ENCODE measurements at regions not wholly inside any gene's neighbourhood (a gene's known extent, or its start where the extent isn't known, plus 50 kb on each side); places are given as distances from the start of the nearest gene placed in this dataset.

- TF ChIP-seq CTCF (conservative IDR thresholded peaks at IDR 0.05; ENCODE audit: low read length) = no peak
- H3K4me3 ChIP-seq (ENCODE audit: low read length) = no peak overlapping the region
- DNase-seq (ENCODE audit: low read depth) = no peak
These were observed 995.2 kb downstream of the ANKRD7 start for GRCh38 chr7:119219663-119220062.

- DNase-seq (ENCODE audit: low read depth) = no peak
- no peak for TF ChIP-seq CTCF (conservative IDR thresholded peaks at IDR 0.05; ENCODE audit: low read length)
- H3K4me3 ChIP-seq (ENCODE audit: low read length) = no peak overlapping the region
These were observed 999.4 kb downstream of the ANKRD7 start for GRCh38 chr7:119223930-119224329.

GRCh38 chr7:119228482-119228881 lies 1004.0 kb downstream of the ANKRD7 start:
- no peak for TF ChIP-seq CTCF (conservative IDR thresholded peaks at IDR 0.05; ENCODE audit: low read length)
- no peak for DNase-seq (ENCODE audit: low read depth)
- H3K4me3 ChIP-seq (ENCODE audit: low read length) = no peak overlapping the region

DNA sequence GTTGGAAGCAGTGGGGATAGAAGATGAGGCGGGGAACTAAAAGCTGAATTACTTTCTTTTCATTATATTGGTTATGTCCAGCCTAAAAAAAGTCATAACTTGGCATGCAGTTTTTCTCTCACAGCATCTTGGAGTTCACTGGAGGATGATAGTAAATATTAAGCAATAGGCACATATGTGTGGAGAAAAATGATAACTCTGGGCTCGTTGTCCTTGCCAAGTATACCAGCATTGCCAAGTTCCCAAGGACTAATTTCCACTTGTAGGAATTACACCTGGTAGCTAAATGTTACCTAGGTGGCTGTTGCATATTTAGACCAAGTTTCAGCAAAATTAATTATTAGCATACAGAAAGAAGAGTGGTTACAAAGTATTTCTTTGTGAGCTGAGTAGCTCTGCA lies 1007.6 kb downstream of the ANKRD7 start:
- no peak overlapping the region for H3K4me3 ChIP-seq (ENCODE audit: low read length)
- DNase-seq (ENCODE audit: low read depth) = no peak
- no peak for TF ChIP-seq CTCF (conservative IDR thresholded peaks at IDR 0.05; ENCODE audit: low read length)

DNA sequence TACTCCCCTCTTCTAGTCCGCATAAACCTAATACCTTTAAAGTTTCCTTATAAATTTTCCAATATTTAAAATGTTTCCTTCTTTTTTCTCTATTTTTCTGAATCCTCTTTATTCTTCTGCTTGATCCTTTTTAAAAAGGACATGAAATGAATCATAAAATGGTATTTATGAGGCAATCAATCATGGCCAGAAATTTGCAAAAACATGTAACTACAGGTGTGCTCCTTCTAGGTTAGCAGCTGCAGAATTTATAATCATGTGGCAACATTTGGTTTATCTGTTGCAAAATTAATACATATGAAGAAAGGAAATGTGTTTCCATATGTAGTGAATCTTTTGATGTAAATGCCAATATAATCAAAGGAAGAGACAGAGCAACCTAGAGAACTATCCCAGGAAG lies 1008.5 kb downstream of the ANKRD7 start:
- DNase-seq (ENCODE audit: low read depth) = no peak
- no peak for TF ChIP-seq CTCF (conservative IDR thresholded peaks at IDR 0.05; ENCODE audit: low read length)
- H3K4me3 ChIP-seq (ENCODE audit: low read length) = no peak overlapping the region

DNA sequence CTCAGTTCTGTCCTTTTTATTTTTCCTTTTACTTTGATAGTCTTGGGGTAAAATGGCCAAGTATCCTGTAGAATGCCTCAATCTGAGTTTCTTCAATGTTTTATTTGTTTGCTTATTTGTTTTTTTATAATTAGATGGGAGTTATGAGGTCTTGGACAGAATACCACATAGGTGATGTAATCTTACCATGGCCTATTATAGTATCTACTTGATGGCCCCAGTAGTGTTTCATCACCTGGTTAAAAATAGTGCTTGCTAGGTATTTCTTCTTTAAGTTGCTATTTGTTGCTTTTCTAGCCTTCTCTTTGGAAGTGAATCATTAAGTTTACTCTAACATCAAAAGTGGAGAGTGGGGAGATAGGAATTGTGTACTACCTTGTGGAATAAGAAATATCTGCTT lies 1020.0 kb upstream of the KCND2 start:
- no peak for DNase-seq (ENCODE audit: low read depth)
- no peak for TF ChIP-seq CTCF (conservative IDR thresholded peaks at IDR 0.05; ENCODE audit: low read length)
- H3K4me3 ChIP-seq (ENCODE audit: low read length) = no peak overlapping the region

GRCh38 chr7:119254742-119255141 lies 1018.2 kb upstream of the KCND2 start:
- no peak for DNase-seq (ENCODE audit: low read depth)
- no peak for TF ChIP-seq CTCF (conservative IDR thresholded peaks at IDR 0.05; ENCODE audit: low read length)
- H3K4me3 ChIP-seq (ENCODE audit: low read length) = no peak overlapping the region
